ENCODE measurements at regions not wholly inside any gene's neighbourhood (a gene's known extent, or its start where the extent isn't known, plus 50 kb on each side); places are given as distances from the start of the nearest gene placed in this dataset.
"Not testable (repeated sequence)": the region's sequence is repeated elsewhere in the genome, so short reads cannot be mapped to it uniquely, and the experiment has no call there.

DNA sequence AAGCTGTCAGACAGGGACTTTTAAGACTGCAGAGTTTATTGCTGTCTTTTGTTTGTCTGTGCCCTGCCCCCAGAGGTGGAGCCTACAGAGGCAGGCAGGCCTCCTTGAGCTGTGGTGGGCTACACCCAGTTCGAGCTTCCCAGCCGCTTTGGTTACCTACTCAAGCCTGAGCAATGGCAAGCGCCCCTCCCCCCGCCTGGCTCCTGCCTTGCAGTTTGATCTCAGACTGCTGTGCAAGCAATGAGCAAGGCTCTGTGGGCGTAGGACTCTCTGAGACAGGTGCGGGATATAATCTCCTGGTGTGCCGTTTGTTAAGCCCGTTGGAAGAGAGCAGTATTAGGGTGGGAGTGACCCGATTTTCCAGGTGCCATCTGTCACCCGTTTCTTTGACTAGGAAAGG lies 67.8 kb upstream of the ADAMTS3 start:
- H3K4ac ChIP-seq (ENCODE audit: low read depth in 1 of 2, low read length in 2 of 2); H3K14ac ChIP-seq (ENCODE audit: low read length in 2 of 2); H2BK15ac ChIP-seq (ENCODE audit: low read depth, poor library complexity, severe bottlenecking); H4K91ac ChIP-seq (ENCODE audit: low read length); H3K4me2 ChIP-seq (ENCODE audit: low read length, poor library complexity, severe bottlenecking); H3K27me3 ChIP-seq (ENCODE audit: control insufficient read depth in 1 of 2, insufficient read depth in 1 of 2, low read length in 2 of 2); H4K8ac ChIP-seq (ENCODE audit: low read length); H3K27ac ChIP-seq (ENCODE audit: low read length, poor library complexity, severe bottlenecking); H3K4me1 ChIP-seq (ENCODE audit: control insufficient read depth, insufficient read depth, low read depth, low read length); H3K79me1 ChIP-seq (replicated peaks; ENCODE audit: low read length, poor library complexity, severe bottlenecking); H2BK12ac ChIP-seq (ENCODE audit: low read length in 2 of 2); H3K4me3 ChIP-seq (ENCODE audit: insufficient read depth in 1 of 2, low read depth in 1 of 2, low read length in 2 of 2); DNase-seq; H2AK5ac ChIP-seq (ENCODE audit: low read length, severe bottlenecking); H2BK5ac ChIP-seq (ENCODE audit: low read depth, low read length, poor library complexity, severe bottlenecking); H3K36me3 ChIP-seq (ENCODE audit: control insufficient read depth in 1 of 2, insufficient read depth in 2 of 2, low read depth in 1 of 2, low read length in 2 of 2); H3K18ac ChIP-seq (ENCODE audit: low read depth in 1 of 2, low read length in 2 of 2); H3K23ac ChIP-seq (ENCODE audit: low read length in 2 of 2); H2AFZ ChIP-seq (ENCODE audit: low read depth, low read length); H3K9ac ChIP-seq (ENCODE audit: low read length); H2BK120ac ChIP-seq (ENCODE audit: low read depth, low read length); H3K9me3 ChIP-seq (ENCODE audit: control insufficient read depth, low read length): not testable (repeated sequence)
- 86% methylated on average over 10 of the region's 10 CpGs for WGBS

DNA sequence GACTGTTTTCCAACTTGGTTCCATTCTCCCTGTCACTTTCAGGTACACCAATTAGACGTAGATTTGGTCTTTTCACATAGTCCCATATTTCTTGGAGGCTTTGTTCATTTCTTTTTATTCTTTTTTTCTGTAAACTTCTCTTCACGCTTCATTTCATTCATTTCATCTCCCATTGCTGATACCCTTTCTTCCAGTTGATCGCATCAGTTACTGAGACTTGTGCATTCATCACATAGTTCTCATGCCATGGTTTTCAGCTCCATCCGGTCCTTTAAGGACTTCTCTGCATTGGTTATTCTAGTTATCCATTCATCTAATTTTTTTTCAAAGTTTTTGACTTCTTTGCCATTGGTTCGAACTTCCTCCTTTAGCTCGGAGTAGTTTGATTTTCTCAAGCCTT lies 66.9 kb upstream of the ADAMTS3 start:
- H2BK15ac ChIP-seq (ENCODE audit: low read depth, poor library complexity, severe bottlenecking); H4K8ac ChIP-seq (ENCODE audit: low read length); H3K36me3 ChIP-seq (ENCODE audit: control insufficient read depth in 1 of 2, insufficient read depth in 2 of 2, low read depth in 1 of 2, low read length in 2 of 2); H3K18ac ChIP-seq (ENCODE audit: low read depth in 1 of 2, low read length in 2 of 2); H2BK120ac ChIP-seq (ENCODE audit: low read depth, low read length); H3K4me3 ChIP-seq (ENCODE audit: insufficient read depth in 1 of 2, low read depth in 1 of 2, low read length in 2 of 2); H3K27ac ChIP-seq (ENCODE audit: low read length, poor library complexity, severe bottlenecking); H3K14ac ChIP-seq (ENCODE audit: low read length in 2 of 2); H2BK12ac ChIP-seq (ENCODE audit: low read length in 2 of 2); H2AFZ ChIP-seq (ENCODE audit: low read depth, low read length); DNase-seq; H3K4me1 ChIP-seq (ENCODE audit: control insufficient read depth, insufficient read depth, low read depth, low read length); H3K4me2 ChIP-seq (ENCODE audit: low read length, poor library complexity, severe bottlenecking); H3K23ac ChIP-seq (ENCODE audit: low read length in 2 of 2); H3K79me1 ChIP-seq (replicated peaks; ENCODE audit: low read length, poor library complexity, severe bottlenecking); H3K9ac ChIP-seq (ENCODE audit: low read length); H2BK5ac ChIP-seq (ENCODE audit: low read depth, low read length, poor library complexity, severe bottlenecking); H3K9me3 ChIP-seq (ENCODE audit: control insufficient read depth, low read length); H4K91ac ChIP-seq (ENCODE audit: low read length); H3K4ac ChIP-seq (ENCODE audit: low read depth in 1 of 2, low read length in 2 of 2); H2AK5ac ChIP-seq (ENCODE audit: low read length, severe bottlenecking): not testable (repeated sequence)
- H3K27me3 ChIP-seq (ENCODE audit: control insufficient read depth in 1 of 2, insufficient read depth in 1 of 2, low read length in 2 of 2): peaks cover 0 to 11% of the 10 kb centered on the region in 2 experiments
- 90% methylated on average over 6 of the region's 6 CpGs for WGBS

GRCh38 chr4:72632253-72632652 lies 63.2 kb upstream of the ADAMTS3 start:
- not testable (repeated sequence) for H2AK5ac ChIP-seq (ENCODE audit: low read length, severe bottlenecking); H2BK5ac ChIP-seq (ENCODE audit: low read depth, low read length, poor library complexity, severe bottlenecking); H3K9me3 ChIP-seq (ENCODE audit: control insufficient read depth, low read length); H3K18ac ChIP-seq (ENCODE audit: low read depth in 1 of 2, low read length in 2 of 2); H3K23ac ChIP-seq (ENCODE audit: low read length in 2 of 2); H2AFZ ChIP-seq (ENCODE audit: low read depth, low read length); H2BK15ac ChIP-seq (ENCODE audit: low read depth, poor library complexity, severe bottlenecking); H3K27ac ChIP-seq (ENCODE audit: low read length, poor library complexity, severe bottlenecking); H3K4me1 ChIP-seq (ENCODE audit: control insufficient read depth, insufficient read depth, low read depth, low read length); H3K14ac ChIP-seq (ENCODE audit: low read length in 2 of 2); H3K4me2 ChIP-seq (ENCODE audit: low read length, poor library complexity, severe bottlenecking); H2BK12ac ChIP-seq (ENCODE audit: low read length in 2 of 2); H3K4ac ChIP-seq (ENCODE audit: low read depth in 1 of 2, low read length in 2 of 2); DNase-seq; H2BK120ac ChIP-seq (ENCODE audit: low read depth, low read length); H3K9ac ChIP-seq (ENCODE audit: low read length); H3K36me3 ChIP-seq (ENCODE audit: control insufficient read depth in 1 of 2, insufficient read depth in 2 of 2, low read depth in 1 of 2, low read length in 2 of 2); H3K4me3 ChIP-seq (ENCODE audit: insufficient read depth in 1 of 2, low read depth in 1 of 2, low read length in 2 of 2); H4K91ac ChIP-seq (ENCODE audit: low read length); H4K8ac ChIP-seq (ENCODE audit: low read length); H3K79me1 ChIP-seq (replicated peaks; ENCODE audit: low read length, poor library complexity, severe bottlenecking)
- H3K27me3 ChIP-seq (ENCODE audit: control insufficient read depth in 1 of 2, insufficient read depth in 1 of 2, low read length in 2 of 2): peaks cover 0 to 48% of the 10 kb centered on the region in 2 experiments
- WGBS: 85% methylated on average over 7 of the region's 7 CpGs

GRCh38 chr4:72631296-72631695 lies 62.3 kb upstream of the ADAMTS3 start:
- peak overlapping the region; percentile 67 for H2BK5ac ChIP-seq (ENCODE audit: low read depth, low read length, poor library complexity, severe bottlenecking)
- H2BK15ac ChIP-seq (ENCODE audit: low read depth, poor library complexity, severe bottlenecking): no peak overlapping the region
- no peak overlapping the region for H3K18ac ChIP-seq (ENCODE audit: low read depth in 1 of 2, low read length in 2 of 2)
- H4K8ac ChIP-seq (ENCODE audit: low read length): no peak overlapping the region
- H2AK5ac ChIP-seq (ENCODE audit: low read length, severe bottlenecking): no peak overlapping the region
- no peak overlapping the region for H3K4me2 ChIP-seq (ENCODE audit: low read length, poor library complexity, severe bottlenecking)
- no peak overlapping the region for H2AFZ ChIP-seq (ENCODE audit: low read depth, low read length)
- H3K4ac ChIP-seq (ENCODE audit: low read depth in 1 of 2, low read length in 2 of 2): no peak overlapping the region
- no peaks in the 10 kb centered on the region for H3K9me3 ChIP-seq (ENCODE audit: control insufficient read depth, low read length)
- no CpG with 5 or more reads among the region's 1 CpG for WGBS
- H3K4me1 ChIP-seq (ENCODE audit: control insufficient read depth, insufficient read depth, low read depth, low read length): no peaks in the 10 kb centered on the region
- no peak overlapping the region for H3K9ac ChIP-seq (ENCODE audit: low read length)
- peak; percentile 63 for DNase-seq
- H4K91ac ChIP-seq (ENCODE audit: low read length): no peak overlapping the region
- H3K14ac ChIP-seq (ENCODE audit: low read length in 2 of 2): no peak overlapping the region
- H3K79me1 ChIP-seq (replicated peaks; ENCODE audit: low read length, poor library complexity, severe bottlenecking): no peaks in the 10 kb centered on the region
- H3K27me3 ChIP-seq (ENCODE audit: control insufficient read depth in 1 of 2, insufficient read depth in 1 of 2, low read length in 2 of 2): peaks cover 0 to 56% of the 10 kb centered on the region in 2 experiments
- H3K23ac ChIP-seq (ENCODE audit: low read length in 2 of 2): no peak overlapping the region
- no peaks in the 10 kb centered on the region for H3K36me3 ChIP-seq (ENCODE audit: control insufficient read depth in 1 of 2, insufficient read depth in 2 of 2, low read depth in 1 of 2, low read length in 2 of 2)
- peak overlapping the region; percentile 92 for H3K27ac ChIP-seq (ENCODE audit: low read length, poor library complexity, severe bottlenecking)
- no peak overlapping the region for H2BK12ac ChIP-seq (ENCODE audit: low read length in 2 of 2)
- no peak overlapping the region for H3K4me3 ChIP-seq (ENCODE audit: insufficient read depth in 1 of 2, low read depth in 1 of 2, low read length in 2 of 2)
- no peak overlapping the region for H2BK120ac ChIP-seq (ENCODE audit: low read depth, low read length)

Measured in mesenchymal stem cell (in vitro differentiated cells and primary cell).